Mammary epithelial cell (primary cell): ENCODE measurements at regions not wholly inside any gene's neighbourhood (a gene's known extent, or its start where the extent isn't known, plus 50 kb on each side); places are given as distances from the start of the nearest gene placed in this dataset.

ENCODE experiments used
- EZH2 ChIP-seq: IDR thresholded peaks from 2 replicates; pipeline ENCODE4 v1.6.1; 2012; ENCODE audit warnings: low read length, inconsistent platforms, borderline replicate concordance
- TF ChIP-seq, protein P1 (sequence below), 2 donors: IDR thresholded peaks in 1 of 2; conservative IDR thresholded peaks in 1 of 2; 2 replicates each; pipeline ENCODE4 v1.5.1; 2011 to 2012; ENCODE audit warnings: inconsistent platforms in 2 of 2, low read length in 2 of 2, mild to moderate bottlenecking in 2 of 2, control low read depth in 1 of 2, low read depth in 1 of 2; ENCODE audit not compliant: insufficient read depth in 1 of 2; ENCODE audit errors: extremely low read depth in 1 of 2

DNA sequence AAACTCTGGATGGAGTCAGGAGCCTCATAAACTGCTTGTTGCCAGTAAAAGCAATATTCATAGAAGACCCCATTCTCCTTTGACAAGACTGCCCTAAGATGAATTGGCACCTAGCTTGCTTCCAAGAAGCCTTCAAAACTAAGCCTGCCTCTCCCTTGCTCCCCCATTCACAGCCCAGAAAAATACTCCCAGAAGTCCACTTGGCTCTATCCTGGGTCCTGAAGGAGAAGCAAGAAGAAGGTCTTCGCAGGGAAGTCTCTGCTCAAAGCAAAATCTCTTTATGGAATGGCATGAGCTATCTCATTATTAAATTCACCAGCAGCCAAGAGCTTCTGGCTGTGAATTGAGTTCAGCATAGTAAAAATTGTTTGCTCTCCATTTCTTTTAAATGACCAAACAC is 230.2 kb upstream of the ARRDC4 start:
- TF ChIP-seq, protein P1, sequence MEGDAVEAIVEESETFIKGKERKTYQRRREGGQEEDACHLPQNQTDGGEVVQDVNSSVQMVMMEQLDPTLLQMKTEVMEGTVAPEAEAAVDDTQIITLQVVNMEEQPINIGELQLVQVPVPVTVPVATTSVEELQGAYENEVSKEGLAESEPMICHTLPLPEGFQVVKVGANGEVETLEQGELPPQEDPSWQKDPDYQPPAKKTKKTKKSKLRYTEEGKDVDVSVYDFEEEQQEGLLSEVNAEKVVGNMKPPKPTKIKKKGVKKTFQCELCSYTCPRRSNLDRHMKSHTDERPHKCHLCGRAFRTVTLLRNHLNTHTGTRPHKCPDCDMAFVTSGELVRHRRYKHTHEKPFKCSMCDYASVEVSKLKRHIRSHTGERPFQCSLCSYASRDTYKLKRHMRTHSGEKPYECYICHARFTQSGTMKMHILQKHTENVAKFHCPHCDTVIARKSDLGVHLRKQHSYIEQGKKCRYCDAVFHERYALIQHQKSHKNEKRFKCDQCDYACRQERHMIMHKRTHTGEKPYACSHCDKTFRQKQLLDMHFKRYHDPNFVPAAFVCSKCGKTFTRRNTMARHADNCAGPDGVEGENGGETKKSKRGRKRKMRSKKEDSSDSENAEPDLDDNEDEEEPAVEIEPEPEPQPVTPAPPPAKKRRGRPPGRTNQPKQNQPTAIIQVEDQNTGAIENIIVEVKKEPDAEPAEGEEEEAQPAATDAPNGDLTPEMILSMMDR (conservative IDR thresholded peaks at IDR 0.05 in 1 of 2, IDR thresholded peaks at IDR 0.05 in 1 of 2; ENCODE audit: extremely low read depth in 1 of 2, insufficient read depth in 1 of 2, low read depth in 1 of 2, low read length in 2 of 2) = no peak
- TF ChIP-seq EZH2 = no peak
